HEK293T (cell line): ENCODE measurements at regions not wholly inside any gene's neighbourhood (a gene's known extent, or its start where the extent isn't known, plus 50 kb on each side); places are given as distances from the start of the nearest gene placed in this dataset.

Experiments
- ARNT ChIP-seq: fragments of 450-650 bp; IDR thresholded peaks from 2 replicates; pipeline ENCODE4 v1.6.1; 2017; ENCODE audit warnings: mild to moderate bottlenecking
- BHLHE40 ChIP-seq: fragments of 450-650 bp; IDR thresholded peaks from 2 replicates; pipeline ENCODE4 v1.6.1; 2016; ENCODE audit warnings: mild to moderate bottlenecking, moderate library complexity, borderline replicate concordance
- ELF4 ChIP-seq: fragments of 450-650 bp; IDR thresholded peaks from 2 replicates; pipeline ENCODE4 v1.6.1; 2017; ENCODE audit warnings: antibody characterized with exemption
- FOXK2 ChIP-seq: fragments of 450-650 bp; IDR thresholded peaks from 2 replicates; pipeline ENCODE4 v1.6.1; 2016; ENCODE audit warnings: mild to moderate bottlenecking
- FOXM1 ChIP-seq: fragments of 450-650 bp; IDR thresholded peaks from 2 replicates; pipeline ENCODE4 v1.6.1; 2017; ENCODE audit warnings: mild to moderate bottlenecking, borderline replicate concordance
- HDGF ChIP-seq: fragments of 450-650 bp; IDR thresholded peaks from 2 replicates; pipeline ENCODE4 v1.6.1; 2017; ENCODE audit warnings: antibody characterized with exemption, borderline replicate concordance
- L3MBTL2 ChIP-seq: fragments of 450-650 bp; conservative IDR thresholded peaks from 2 replicates; pipeline ENCODE4 v1.6.1; 2016; ENCODE audit warnings: mild to moderate bottlenecking
- LEF1 ChIP-seq: fragments of 450-650 bp; IDR thresholded peaks from 2 replicates; pipeline ENCODE4 v1.6.1; 2017; ENCODE audit warnings: mild to moderate bottlenecking, borderline replicate concordance
- NFRKB ChIP-seq: fragments of 450-650 bp; IDR thresholded peaks from 2 replicates; pipeline ENCODE4 v1.6.1; 2016; ENCODE audit warnings: mild to moderate bottlenecking, moderate library complexity
- SP1 ChIP-seq: fragments of 450-650 bp; IDR thresholded peaks from 2 replicates; pipeline ENCODE4 v1.6.1; 2017
- SUZ12 ChIP-seq: fragments of 450-650 bp; IDR thresholded peaks from 2 replicates; pipeline ENCODE4 v1.6.1; 2016; ENCODE audit warnings: mild to moderate bottlenecking
- TARDBP ChIP-seq: fragments of 450-650 bp; IDR thresholded peaks from 2 replicates; pipeline ENCODE4 v1.6.1; 2016
- TF ChIP-seq, protein P1 (sequence below): fragments of 450-650 bp; IDR thresholded peaks from 2 replicates; pipeline ENCODE4 v1.6.1; 2016

DNA sequence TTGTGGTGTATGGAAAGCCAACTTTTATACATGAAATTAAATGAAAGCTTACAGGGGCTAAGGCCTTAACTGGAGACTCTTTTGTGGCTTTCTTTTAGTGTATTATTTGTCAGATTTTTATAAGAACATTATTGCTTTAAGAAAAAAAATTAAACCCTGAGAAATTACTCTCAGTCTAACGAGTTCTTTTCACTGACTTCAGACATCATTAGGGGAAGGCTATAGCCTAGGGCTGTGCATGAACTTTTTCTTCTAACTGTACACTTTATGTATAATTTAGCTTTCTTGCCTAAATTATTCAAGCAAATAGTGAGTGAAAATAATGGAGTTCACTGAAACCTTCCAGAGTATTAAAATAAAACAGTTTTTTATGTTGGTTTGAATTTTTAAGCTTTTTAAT lies 151.1 kb upstream of the MEIS1 start:
- TF ChIP-seq BHLHE40 (no peak), SP1 (no peak), FOXK2 (no peak), LEF1 (no peak), ARNT (no peak), HDGF (no peak), NFRKB (no peak), TARDBP (no peak), FOXM1 (no peak), ELF4 (no peak), L3MBTL2 (no peak), SUZ12 (no peak)
- TF ChIP-seq, protein P1, sequence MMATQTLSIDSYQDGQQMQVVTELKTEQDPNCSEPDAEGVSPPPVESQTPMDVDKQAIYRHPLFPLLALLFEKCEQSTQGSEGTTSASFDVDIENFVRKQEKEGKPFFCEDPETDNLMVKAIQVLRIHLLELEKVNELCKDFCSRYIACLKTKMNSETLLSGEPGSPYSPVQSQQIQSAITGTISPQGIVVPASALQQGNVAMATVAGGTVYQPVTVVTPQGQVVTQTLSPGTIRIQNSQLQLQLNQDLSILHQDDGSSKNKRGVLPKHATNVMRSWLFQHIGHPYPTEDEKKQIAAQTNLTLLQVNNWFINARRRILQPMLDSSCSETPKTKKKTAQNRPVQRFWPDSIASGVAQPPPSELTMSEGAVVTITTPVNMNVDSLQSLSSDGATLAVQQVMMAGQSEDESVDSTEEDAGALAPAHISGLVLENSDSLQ, result no peak
